SK-N-MC (cell line): ENCODE measurements at regions not wholly inside any gene's neighbourhood (a gene's known extent, or its start where the extent isn't known, plus 50 kb on each side); places are given as distances from the start of the nearest gene placed in this dataset.

Source experiments
- EZH2 ChIP-seq: fragments of 200-600 bp; sonication (generic); IDR thresholded peaks from one replicate; pipeline ENCODE4 v1.6.1; 2017; ENCODE audit warnings: antibody characterized with exemption
- POLR2AphosphoS5 ChIP-seq: IDR thresholded peaks from 2 replicates; pipeline ENCODE4 v1.6.1; 2012; ENCODE audit warnings: mild to moderate bottlenecking, low read depth, low read length, borderline replicate concordance

- TF ChIP-seq EZH2 (no peak), POLR2AphosphoS5 (no peak)
Observed at GRCh38 chr5:44659334-44659733, 149.4 kb upstream of the MRPS30 start.
